NCI-H146 (cell line): ENCODE measurements at regions not wholly inside any gene's neighbourhood (a gene's known extent, or its start where the extent isn't known, plus 50 kb on each side); places are given as distances from the start of the nearest gene placed in this dataset.
A peak's percentile ranks its signal among the peaks of the same experiment; 100 is the strongest.

ENCODE experiments used
- DNase-seq: peaks from one replicate; lab custom pipeline; 2025; lab: John Stamatoyannopoulos, UW

GRCh38 chr2:204012072-204012653 lies 75.6 kb downstream of the ICOS start:
- peak; percentile 24 for DNase-seq

- DNase-seq = no peak
Observed at GRCh38 chr2:204015118-204015843, 78.7 kb downstream of the ICOS start.

- DNase-seq = no peak
Observed at GRCh38 chr2:204018717-204019116, 82.2 kb downstream of the ICOS start.

- no peak for DNase-seq
Observed at GRCh38 chr2:204019572-204020501, 83.3 kb downstream of the ICOS start.

GRCh38 chr2:204021290-204022081 lies 84.9 kb downstream of the ICOS start:
- DNase-seq = no peak

- DNase-seq = no peak
Observed at GRCh38 chr2:204022550-204022949, 86.0 kb downstream of the ICOS start.

- no peak for DNase-seq
Observed at GRCh38 chr2:204023088-204023487, 86.5 kb downstream of the ICOS start.

GRCh38 chr2:204024503-204024902 lies 87.9 kb downstream of the ICOS start:
- peak; percentile 48 for DNase-seq

GRCh38 chr2:204024906-204025475 lies 88.4 kb downstream of the ICOS start:
- no peak for DNase-seq

- DNase-seq = peak; percentile 1
Observed at GRCh38 chr2:204026294-204026693, 89.7 kb downstream of the ICOS start.

GRCh38 chr2:204027091-204027490 lies 90.5 kb downstream of the ICOS start:
- peak; percentile 70 for DNase-seq

- no peak for DNase-seq
Observed at GRCh38 chr2:204030322-204030721, 93.8 kb downstream of the ICOS start.

- DNase-seq = no peak
Observed at GRCh38 chr2:204031056-204031455, 94.5 kb downstream of the ICOS start.

- no peak for DNase-seq
Observed at GRCh38 chr2:204032301-204032700, 95.7 kb downstream of the ICOS start.

- no peak for DNase-seq
Observed at GRCh38 chr2:204033611-204034495, 97.3 kb downstream of the ICOS start.

- no peak for DNase-seq
Observed at GRCh38 chr2:204036706-204037105, 100.1 kb downstream of the ICOS start.

GRCh38 chr2:204037286-204037685 lies 100.7 kb downstream of the ICOS start:
- DNase-seq = no peak

GRCh38 chr2:204039298-204039838 lies 102.8 kb downstream of the ICOS start:
- no peak for DNase-seq

GRCh38 chr2:204040016-204040415 lies 103.5 kb downstream of the ICOS start:
- no peak for DNase-seq

GRCh38 chr2:204042401-204042800 lies 105.8 kb downstream of the ICOS start:
- DNase-seq = no peak
